ENCODE measurements at regions not wholly inside any gene's neighbourhood (a gene's known extent, or its start where the extent isn't known, plus 50 kb on each side); places are given as distances from the start of the nearest gene placed in this dataset.

- no peak for ATAC-seq
- DNase-seq (ENCODE audit: low read depth in 1 of 2, low spot score in 1 of 2) = no peak
- TF ChIP-seq CBX8 (IDR thresholded peaks at IDR 0.05) (no peak), SMC3 (IDR thresholded peaks at IDR 0.05) (no peak), FOXS1 (CRISPR knock-in tag; IDR thresholded peaks at IDR 0.05) (no peak), HMGXB4 (CRISPR knock-in tag; IDR thresholded peaks at IDR 0.05; ENCODE audit: borderline replicate concordance) (no peak), NPAS2 (CRISPR knock-in tag; IDR thresholded peaks at IDR 0.05; ENCODE audit: borderline replicate concordance) (no peak), RARB (CRISPR knock-in tag; IDR thresholded peaks at IDR 0.05) (no peak), MAZ (IDR thresholded peaks at IDR 0.05; ENCODE audit: borderline replicate concordance, low read depth, low read length) (no peak), HEYL (CRISPR knock-in tag; IDR thresholded peaks at IDR 0.05) (no peak), HOXB5 (CRISPR knock-in tag; IDR thresholded peaks at IDR 0.05) (no peak), RNF2 (IDR thresholded peaks at IDR 0.05; ENCODE audit: borderline replicate concordance, low read depth) (no peak), JUNB (IDR thresholded peaks at IDR 0.05) (no peak), GATA3 (IDR thresholded peaks at IDR 0.05; ENCODE audit: borderline replicate concordance) (no peak), PBX3 (IDR thresholded peaks at IDR 0.05) (no peak), FOSL2 (IDR thresholded peaks at IDR 0.05) (no peak), FOSL2 (CRISPR knock-in tag; IDR thresholded peaks at IDR 0.05) (no peak), BHLHE40 (IDR thresholded peaks at IDR 0.05; ENCODE audit: low read depth, low read length) (no peak), RAD21 (conservative IDR thresholded peaks at IDR 0.05 in 1 of 2, IDR thresholded peaks at IDR 0.05 in 1 of 2) (no peak), EHF (CRISPR knock-in tag; IDR thresholded peaks at IDR 0.05) (no peak)
- Histone ChIP-seq H3K9me3 (no peaks in the 10 kb centered on the region), H3K4me3 (no peak overlapping the region), H3K4me2 (no peak overlapping the region), H3K27ac (no peak overlapping the region), H3K4me1 (no peaks in the 10 kb centered on the region)
- POLR2A ChIA-PET = no interaction called here
- 26% methylated on average over 4 of the region's 4 CpGs for WGBS (ENCODE audit: missing lambda C conversion rate)
- CTCF ChIA-PET = interaction anchor here (0.6 kb wide), 1 partner anchor 17 kb away, joined by 3 read pairs; no protein-coding TSS in a partner anchor
- FAIRE-seq = no peak
Measured at GRCh38 chr12:108009442-108010070, 119.5 kb upstream of the WSCD2 start.

GRCh38 chr12:108016022-108016564, 113.0 kb upstream of the WSCD2 start:
- Histone ChIP-seq H3K4me3 (no peak overlapping the region), H3K4me2 (no peak overlapping the region), H3K4me1 (no peaks in the 10 kb centered on the region), H3K27ac (no peak overlapping the region), H3K9me3 (no peaks in the 10 kb centered on the region)
- POLR2A ChIA-PET = no interaction called here
- no peak for ATAC-seq
- no peak for FAIRE-seq
- 12% methylated on average over 4 of the region's 4 CpGs for WGBS (ENCODE audit: missing lambda C conversion rate)
- no peak for TF ChIP-seq USF2 (IDR thresholded peaks at IDR 0.05)
- no peak for TF ChIP-seq MAFK (IDR thresholded peaks at IDR 0.05; ENCODE audit: partially characterized antibody)
- TF ChIP-seq SMC3 (IDR thresholded peaks at IDR 0.05) = no peak
- TF ChIP-seq ZFP36 (IDR thresholded peaks at IDR 0.05; ENCODE audit: borderline replicate concordance, partially characterized antibody) = no peak
- TF ChIP-seq SREBF2 (IDR thresholded peaks at IDR 0.05) = no peak
- TF ChIP-seq TFCP2L1 (CRISPR knock-in tag; IDR thresholded peaks at IDR 0.05) = no peak
- no peak for TF ChIP-seq CEBPB (IDR thresholded peaks at IDR 0.05)
- TF ChIP-seq NR3C1 (IDR thresholded peaks at IDR 0.05) = no peak
- CTCF ChIA-PET = no interaction called here
- DNase-seq (ENCODE audit: low read depth in 1 of 2, low spot score in 1 of 2) = no peak

All from A549 (cell line).